Hematopoietic multipotent progenitor cell treated with erythropoietin and hydrocortisone succinate and interleukin-3 and kit ligand, for 17 days (in vitro differentiated cells): ENCODE measurements at regions not wholly inside any gene's neighbourhood (a gene's known extent, or its start where the extent isn't known, plus 50 kb on each side); places are given as distances from the start of the nearest gene placed in this dataset.

Source experiments
- DNase-seq: peaks from one replicate; pipeline ENCODE4 v3.0.0-alpha.2; 2015; ENCODE audit warnings: low spot score

GRCh38 chr1:184219414-184219813 lies 167.4 kb upstream of the C1orf21 start:
- no peak for DNase-seq

GRCh38 chr1:184219883-184220282 lies 166.9 kb upstream of the C1orf21 start:
- DNase-seq: no peak

GRCh38 chr1:184221087-184221486 lies 165.7 kb upstream of the C1orf21 start:
- DNase-seq: no peak

- DNase-seq: peak; percentile 26
Measured at GRCh38 chr1:184222652-184223052, 164.2 kb upstream of the C1orf21 start.

- no peak for DNase-seq
Measured at GRCh38 chr1:184223216-184223615, 163.6 kb upstream of the C1orf21 start.

- DNase-seq: no peak
Measured at GRCh38 chr1:184225283-184226099, 161.3 kb upstream of the C1orf21 start.

GRCh38 chr1:184226100-184226487 lies 160.7 kb upstream of the C1orf21 start:
- DNase-seq: no peak

GRCh38 chr1:184228558-184228957 lies 158.3 kb upstream of the C1orf21 start:
- DNase-seq: no peak

GRCh38 chr1:184237588-184237987 lies 149.2 kb upstream of the C1orf21 start:
- no peak for DNase-seq

GRCh38 chr1:184241446-184241845 lies 145.4 kb upstream of the C1orf21 start:
- no peak for DNase-seq

- no peak for DNase-seq
Measured at GRCh38 chr1:184242507-184242943, 144.3 kb upstream of the C1orf21 start.

- DNase-seq: no peak
Measured at GRCh38 chr1:184244962-184245361, 141.9 kb upstream of the C1orf21 start.

- no peak for DNase-seq
Measured at GRCh38 chr1:184247671-184248070, 139.2 kb upstream of the C1orf21 start.

- no peak for DNase-seq
Measured at GRCh38 chr1:184253921-184254320, 132.9 kb upstream of the C1orf21 start.

- no peak for DNase-seq
Measured at GRCh38 chr1:184254849-184255248, 132.0 kb upstream of the C1orf21 start.

- no peak for DNase-seq
Measured at GRCh38 chr1:184255560-184255959, 131.3 kb upstream of the C1orf21 start.

- DNase-seq: no peak
Measured at GRCh38 chr1:184257873-184258272, 129.0 kb upstream of the C1orf21 start.

GRCh38 chr1:184258525-184258924 lies 128.3 kb upstream of the C1orf21 start:
- DNase-seq: no peak

- no peak for DNase-seq
Measured at GRCh38 chr1:184260382-184260781, 126.4 kb upstream of the C1orf21 start.

GRCh38 chr1:184262109-184262508 lies 124.7 kb upstream of the C1orf21 start:
- no peak for DNase-seq

- no peak for DNase-seq
Measured at GRCh38 chr1:184267747-184268146, 119.1 kb upstream of the C1orf21 start.

GRCh38 chr1:184270556-184270955 lies 116.3 kb upstream of the C1orf21 start:
- DNase-seq: no peak

- DNase-seq: no peak
Measured at GRCh38 chr1:184272175-184272866, 114.5 kb upstream of the C1orf21 start.

- no peak for DNase-seq
Measured at GRCh38 chr1:184276416-184276815, 110.4 kb upstream of the C1orf21 start.
